ENCODE measurements at regions not wholly inside any gene's neighbourhood (a gene's known extent, or its start where the extent isn't known, plus 50 kb on each side); places are given as distances from the start of the nearest gene placed in this dataset.

- no peaks in the 10 kb centered on the region for H3K4me1 ChIP-seq (ENCODE audit: insufficient read depth, low read length)
- ATAC-seq (ENCODE audit: poor library complexity) (no peak), DNase-seq (no peak)
- H3K27ac Mint-ChIP-seq, result no peak overlapping the region
- H3K9me3 Mint-ChIP-seq, result peaks cover 14% of the 10 kb centered on the region
- no peak overlapping the region for H3K4me3 ChIP-seq (ENCODE audit: low read length)
- peaks cover 3 to 12% of the 10 kb centered on the region in 2 experiments for H3K9me3 ChIP-seq (ENCODE audit: control insufficient read depth in 1 of 2, insufficient read depth in 1 of 2, low read length in 2 of 2)
- no peaks in the 10 kb centered on the region for H3K36me3 Mint-ChIP-seq (ENCODE audit: low read depth)
- no peaks in the 10 kb centered on the region for H3K4me1 Mint-ChIP-seq (ENCODE audit: low read depth)
- H3K4me3 Mint-ChIP-seq, result no peak overlapping the region
- no peak overlapping the region for H3K27ac ChIP-seq (ENCODE audit: low read depth in 1 of 2, low read length in 2 of 2)
- CTCF ChIA-PET, result no interaction called here
- TF ChIP-seq CTCF (IDR thresholded peaks at IDR 0.05), result no peak
- peaks cover 36% of the 10 kb centered on the region for H3K27me3 Mint-ChIP-seq
- no peaks in the 10 kb centered on the region for H3K27me3 ChIP-seq (ENCODE audit: control insufficient read depth in 1 of 2, insufficient read depth in 2 of 2, low read length in 2 of 2)
- POLR2A ChIA-PET, result no interaction called here
- intact Hi-C loops (cut with DNase I, micrococcal nuclease), result no loop called here
- no peaks in the 10 kb centered on the region for H3K36me3 ChIP-seq (ENCODE audit: insufficient read depth, low read length)
These were observed 148.9 kb downstream of the FGF18 start for GRCh38 chr5:171568389-171568788.

- TF ChIP-seq CTCF (IDR thresholded peaks at IDR 0.05), result no peak
- H3K9me3 ChIP-seq (ENCODE audit: control insufficient read depth in 1 of 2, insufficient read depth in 1 of 2, low read length in 2 of 2), result peaks cover 7 to 12% of the 10 kb centered on the region in 2 experiments
- Mint-ChIP-seq H3K4me1 (ENCODE audit: low read depth) (no peaks in the 10 kb centered on the region), H3K27me3 (peaks cover 32% of the 10 kb centered on the region), H3K27ac (no peak overlapping the region), H3K4me3 (no peak overlapping the region), H3K36me3 (ENCODE audit: low read depth) (no peaks in the 10 kb centered on the region), H3K9me3 (peaks cover 14% of the 10 kb centered on the region)
- ChIA-PET CTCF (no interaction called here), POLR2A (no interaction called here)
- intact Hi-C loops (cut with DNase I, micrococcal nuclease), result no loop called here
- DNase-seq (no peak), ATAC-seq (ENCODE audit: poor library complexity) (no peak)
- H3K27ac ChIP-seq (ENCODE audit: low read depth in 1 of 2, low read length in 2 of 2), result no peak overlapping the region
- no peak overlapping the region for H3K4me3 ChIP-seq (ENCODE audit: low read length)
- H3K4me1 ChIP-seq (ENCODE audit: insufficient read depth, low read length), result no peaks in the 10 kb centered on the region
- H3K36me3 ChIP-seq (ENCODE audit: insufficient read depth, low read length), result no peaks in the 10 kb centered on the region
- no peaks in the 10 kb centered on the region for H3K27me3 ChIP-seq (ENCODE audit: control insufficient read depth in 1 of 2, insufficient read depth in 2 of 2, low read length in 2 of 2)
These were observed 149.7 kb downstream of the FGF18 start for GRCh38 chr5:171569065-171569712.

- DNase-seq (no peak), ATAC-seq (ENCODE audit: poor library complexity) (no peak)
- Histone ChIP-seq H3K27me3 (ENCODE audit: control insufficient read depth in 1 of 2, insufficient read depth in 2 of 2, low read length in 2 of 2) (no peaks in the 10 kb centered on the region), H3K4me3 (ENCODE audit: low read length) (no peak overlapping the region), H3K27ac (ENCODE audit: low read depth in 1 of 2, low read length in 2 of 2) (no peak overlapping the region), H3K36me3 (ENCODE audit: insufficient read depth, low read length) (no peaks in the 10 kb centered on the region), H3K4me1 (ENCODE audit: insufficient read depth, low read length) (no peaks in the 10 kb centered on the region), H3K9me3 (ENCODE audit: control insufficient read depth in 1 of 2, insufficient read depth in 1 of 2, low read length in 2 of 2) (peaks cover 11 to 12% of the 10 kb centered on the region in 2 experiments)
- CTCF ChIA-PET, result no interaction called here
- TF ChIP-seq CTCF (IDR thresholded peaks at IDR 0.05), result no peak
- H3K27ac Mint-ChIP-seq, result no peak overlapping the region
- POLR2A ChIA-PET, result no interaction called here
- H3K4me3 Mint-ChIP-seq, result no peak overlapping the region
- intact Hi-C loops (cut with DNase I, micrococcal nuclease), result no loop called here
- H3K9me3 Mint-ChIP-seq, result peaks cover 14% of the 10 kb centered on the region
- no peaks in the 10 kb centered on the region for H3K4me1 Mint-ChIP-seq (ENCODE audit: low read depth)
- peaks cover 30% of the 10 kb centered on the region for H3K27me3 Mint-ChIP-seq
- no peaks in the 10 kb centered on the region for H3K36me3 Mint-ChIP-seq (ENCODE audit: low read depth)
These were observed 150.9 kb downstream of the FGF18 start for GRCh38 chr5:171570244-171570825.

Measured in CD4-positive, alpha-beta T cell (primary cell).